ENCODE measurements at regions not wholly inside any gene's neighbourhood (a gene's known extent, or its start where the extent isn't known, plus 50 kb on each side); places are given as distances from the start of the nearest gene placed in this dataset.

DNA sequence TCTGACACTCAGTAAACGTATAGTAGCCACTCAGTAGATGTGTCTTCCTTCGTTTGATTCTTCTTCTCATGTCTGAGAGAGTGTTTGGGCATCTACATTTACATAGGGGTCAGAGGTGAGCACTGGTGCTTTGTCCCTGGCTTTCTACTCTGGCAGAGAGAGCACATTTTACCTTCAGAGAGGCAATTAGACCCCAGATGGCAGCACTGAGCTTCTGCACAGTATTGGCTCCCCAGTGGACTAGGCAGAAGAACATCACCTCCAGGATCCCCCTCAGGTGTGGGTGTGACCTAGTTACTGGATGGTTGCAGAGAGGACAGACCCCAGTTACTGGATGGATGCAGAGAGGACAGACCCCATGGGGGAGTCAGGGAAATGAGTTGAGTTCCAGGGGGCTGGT, 327.2 kb downstream of the DHX35 start:
- H3K4me3 ChIP-seq (ENCODE audit: low read depth, low read length): no peak overlapping the region
- TF ChIP-seq, protein P1, sequence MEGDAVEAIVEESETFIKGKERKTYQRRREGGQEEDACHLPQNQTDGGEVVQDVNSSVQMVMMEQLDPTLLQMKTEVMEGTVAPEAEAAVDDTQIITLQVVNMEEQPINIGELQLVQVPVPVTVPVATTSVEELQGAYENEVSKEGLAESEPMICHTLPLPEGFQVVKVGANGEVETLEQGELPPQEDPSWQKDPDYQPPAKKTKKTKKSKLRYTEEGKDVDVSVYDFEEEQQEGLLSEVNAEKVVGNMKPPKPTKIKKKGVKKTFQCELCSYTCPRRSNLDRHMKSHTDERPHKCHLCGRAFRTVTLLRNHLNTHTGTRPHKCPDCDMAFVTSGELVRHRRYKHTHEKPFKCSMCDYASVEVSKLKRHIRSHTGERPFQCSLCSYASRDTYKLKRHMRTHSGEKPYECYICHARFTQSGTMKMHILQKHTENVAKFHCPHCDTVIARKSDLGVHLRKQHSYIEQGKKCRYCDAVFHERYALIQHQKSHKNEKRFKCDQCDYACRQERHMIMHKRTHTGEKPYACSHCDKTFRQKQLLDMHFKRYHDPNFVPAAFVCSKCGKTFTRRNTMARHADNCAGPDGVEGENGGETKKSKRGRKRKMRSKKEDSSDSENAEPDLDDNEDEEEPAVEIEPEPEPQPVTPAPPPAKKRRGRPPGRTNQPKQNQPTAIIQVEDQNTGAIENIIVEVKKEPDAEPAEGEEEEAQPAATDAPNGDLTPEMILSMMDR (IDR thresholded peaks at IDR 0.05; ENCODE audit: control insufficient read depth, extremely low read depth, insufficient read depth): peak; percentile 59
- DNase-seq (ENCODE audit: low read depth): no peak

DNA sequence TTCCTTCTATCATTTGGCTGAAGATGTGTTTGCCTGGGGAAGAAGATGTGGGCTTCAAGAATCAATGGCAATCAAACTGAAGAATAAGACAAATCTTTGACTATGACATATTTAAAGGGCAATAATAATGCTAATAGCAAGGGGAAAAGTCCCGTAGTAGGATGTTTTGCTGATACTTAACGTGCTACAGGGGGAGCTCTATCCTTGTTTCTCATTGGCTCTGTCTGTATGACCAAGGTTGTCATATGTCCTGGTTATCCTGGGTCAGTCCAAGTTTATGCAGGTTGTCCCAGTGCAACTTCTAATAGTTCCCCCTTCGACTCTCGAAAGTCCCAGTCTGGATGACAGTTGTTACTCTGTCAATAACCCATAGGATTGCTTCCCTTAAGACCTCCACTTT, 321.3 kb downstream of the DHX35 start:
- H3K4me3 ChIP-seq (ENCODE audit: low read depth, low read length): no peak overlapping the region
- no peak for DNase-seq (ENCODE audit: low read depth)
- TF ChIP-seq, protein P1 (IDR thresholded peaks at IDR 0.05; ENCODE audit: control insufficient read depth, extremely low read depth, insufficient read depth): no peak

DNA sequence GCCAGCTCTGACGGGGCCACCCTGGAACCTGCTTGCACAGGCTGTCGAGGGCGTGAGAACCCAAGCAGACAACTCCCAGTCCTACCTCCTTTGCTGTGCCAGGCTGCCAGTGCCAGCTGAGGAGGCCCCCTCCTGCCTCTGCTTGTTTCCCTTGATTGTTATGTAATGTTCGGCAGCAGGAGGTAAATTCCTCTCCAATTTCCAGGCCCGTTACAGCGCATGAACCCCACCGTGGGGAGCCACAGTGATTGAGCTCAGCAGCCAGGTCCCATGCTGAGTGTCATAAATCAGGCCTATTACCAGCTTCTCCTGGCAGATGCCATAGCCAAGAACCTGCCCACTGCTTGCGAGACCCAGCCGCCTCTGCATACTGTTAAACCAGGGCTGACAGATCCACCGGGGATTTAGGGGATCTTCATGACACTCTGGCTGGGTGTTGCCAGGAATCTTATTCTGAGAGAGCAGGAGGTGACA, 320.5 kb downstream of the DHX35 start:
- H3K4me3 ChIP-seq (ENCODE audit: low read depth, low read length): no peak overlapping the region
- TF ChIP-seq, protein P1 (IDR thresholded peaks at IDR 0.05; ENCODE audit: control insufficient read depth, extremely low read depth, insufficient read depth): no peak
- no peak for DNase-seq (ENCODE audit: low read depth)

DNA sequence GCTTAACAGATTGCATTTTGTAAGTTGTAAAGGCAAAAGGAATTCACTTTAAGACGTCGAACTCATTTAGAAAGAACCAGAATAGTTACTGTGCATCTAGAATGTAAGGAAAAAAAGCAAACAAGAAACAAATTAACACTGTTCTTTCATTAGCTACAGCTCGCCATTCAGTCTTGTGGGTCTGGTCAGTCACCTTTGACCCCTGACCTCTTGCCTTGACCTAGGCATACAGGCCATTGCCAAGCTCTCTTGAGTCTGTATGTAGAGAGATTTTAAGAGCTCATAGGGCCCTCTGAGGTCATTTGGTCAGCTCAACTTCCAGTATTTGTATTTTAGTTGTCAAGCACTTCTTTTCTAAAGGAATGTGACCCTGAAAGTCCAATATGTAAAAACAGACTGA, 318.7 kb downstream of the DHX35 start:
- TF ChIP-seq, protein P1 (IDR thresholded peaks at IDR 0.05; ENCODE audit: control insufficient read depth, extremely low read depth, insufficient read depth): no peak
- DNase-seq (ENCODE audit: low read depth): no peak
- no peak overlapping the region for H3K4me3 ChIP-seq (ENCODE audit: low read depth, low read length)

DNA sequence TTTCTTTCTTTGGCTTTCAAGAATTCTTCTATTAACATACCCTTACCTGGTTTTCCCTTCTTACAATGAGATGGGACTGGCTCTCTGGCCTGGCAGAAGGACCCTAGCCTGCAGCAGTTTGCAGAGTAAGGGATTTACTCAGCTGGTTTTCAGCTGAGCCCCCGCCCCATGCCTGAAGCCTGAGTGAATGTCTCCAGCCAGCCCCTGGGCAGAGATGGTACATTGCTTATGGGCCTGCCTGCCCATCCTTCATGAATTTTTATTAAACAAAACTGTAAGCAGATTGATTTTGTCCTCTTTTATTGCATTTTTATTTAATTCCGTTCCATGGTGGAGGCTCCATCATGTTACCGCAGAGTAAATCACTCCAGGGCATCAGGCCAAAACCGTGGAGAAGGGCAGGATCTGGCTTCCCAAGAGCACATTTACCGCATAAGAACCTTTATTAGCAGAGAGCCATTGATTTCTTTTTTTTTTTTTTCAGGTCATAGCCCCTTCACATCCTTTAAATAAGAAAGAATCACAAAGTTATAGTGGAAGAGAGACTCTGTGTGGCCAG, 316.2 kb downstream of the DHX35 start:
- H3K4me3 ChIP-seq (ENCODE audit: low read depth, low read length): no peak overlapping the region
- TF ChIP-seq, protein P1 (IDR thresholded peaks at IDR 0.05; ENCODE audit: control insufficient read depth, extremely low read depth, insufficient read depth): no peak
- DNase-seq (ENCODE audit: low read depth): no peak

DNA sequence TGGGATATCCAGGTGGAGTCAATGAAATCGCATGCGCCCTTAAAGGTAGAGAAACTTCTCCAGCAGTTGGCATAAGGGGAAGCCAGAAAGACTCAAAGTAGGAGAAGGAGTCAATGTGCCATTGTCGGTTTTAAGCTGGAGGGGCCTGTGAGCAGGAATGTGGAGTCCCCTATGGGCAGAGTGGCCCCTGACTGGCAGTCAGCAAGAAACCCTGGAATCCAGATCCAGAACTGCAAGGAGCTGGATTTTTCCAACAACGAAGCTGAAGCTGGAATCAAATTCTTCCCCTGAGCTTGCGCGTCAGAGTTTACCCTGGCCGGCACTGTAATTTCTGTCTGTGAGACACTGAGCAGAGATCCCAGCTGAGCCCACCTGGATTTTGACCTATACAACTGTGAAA, 315.0 kb downstream of the DHX35 start:
- TF ChIP-seq, protein P1 (IDR thresholded peaks at IDR 0.05; ENCODE audit: control insufficient read depth, extremely low read depth, insufficient read depth): no peak
- H3K4me3 ChIP-seq (ENCODE audit: low read depth, low read length): no peak overlapping the region
- no peak for DNase-seq (ENCODE audit: low read depth)
